Activated CD4-positive, alpha-beta memory T cell treated with anti-CD3 and anti-CD28 coated beads for 36 hours (primary cell): ENCODE measurements at regions not wholly inside any gene's neighbourhood (a gene's known extent, or its start where the extent isn't known, plus 50 kb on each side); places are given as distances from the start of the nearest gene placed in this dataset.

Experiments used
- CTCF ChIA-PET: fragments of 350-600 bp; sonication (Branson Sonifier 250); formaldehyde crosslinking; loops from one replicate; lab custom pipeline; 2021; ENCODE audit warnings: antibody characterized with exemption, inconsistent platforms; lab: Charles Lee
- POLR2A ChIA-PET: fragments of 350-600 bp; sonication (Branson Sonifier 250); formaldehyde crosslinking; loops from one replicate; lab custom pipeline; 2021; ENCODE audit warnings: antibody characterized with exemption; lab: Charles Lee
- DNase-seq: peaks from one replicate; pipeline ENCODE4 v3.0.0-alpha.2; 2020
- H3K27ac Mint-ChIP-seq: one replicate; pipeline ENCODE4 v1.8.0; 2021; ENCODE audit warnings: mixed read lengths
- H3K27me3 Mint-ChIP-seq: one replicate; pipeline ENCODE4 v1.8.0; 2021; ENCODE audit warnings: mixed read lengths
- H3K36me3 Mint-ChIP-seq: one replicate; pipeline ENCODE4 v1.8.0; 2021; ENCODE audit warnings: mixed read lengths
- H3K4me1 Mint-ChIP-seq: one replicate; pipeline ENCODE4 v1.8.0; 2021; ENCODE audit warnings: low read depth, mixed read lengths
- H3K4me3 Mint-ChIP-seq: one replicate; pipeline ENCODE4 v1.8.0; 2021; ENCODE audit warnings: mild to moderate bottlenecking, mixed read lengths
- H3K9me3 Mint-ChIP-seq: one replicate; pipeline ENCODE4 v1.8.0; 2021; ENCODE audit warnings: mixed read lengths
- intact Hi-C: fragments of 100-400 bp; cut with micrococcal nuclease; formaldehyde crosslinking; loops from one replicate; pipeline ENCODE4 v1.15.1; 2023

GRCh38 chr2:23073671-23074070 lies 311.3 kb upstream of the KLHL29 start:
- no peaks in the 10 kb centered on the region for H3K36me3 Mint-ChIP-seq
- no peak overlapping the region for H3K4me3 Mint-ChIP-seq
- ChIA-PET POLR2A (no interaction called here), CTCF (no interaction called here)
- peaks cover 3% of the 10 kb centered on the region for H3K27me3 Mint-ChIP-seq
- intact Hi-C loops = no loop called here
- no peak for DNase-seq
- no peaks in the 10 kb centered on the region for H3K9me3 Mint-ChIP-seq
- H3K4me1 Mint-ChIP-seq = no peaks in the 10 kb centered on the region
- no peak overlapping the region for H3K27ac Mint-ChIP-seq

GRCh38 chr2:23077596-23077995 lies 307.4 kb upstream of the KLHL29 start:
- H3K36me3 Mint-ChIP-seq = no peaks in the 10 kb centered on the region
- H3K4me1 Mint-ChIP-seq = no peaks in the 10 kb centered on the region
- H3K27ac Mint-ChIP-seq = no peak overlapping the region
- H3K4me3 Mint-ChIP-seq = no peak overlapping the region
- H3K9me3 Mint-ChIP-seq = peaks cover 3% of the 10 kb centered on the region
- intact Hi-C loops = no loop called here
- ChIA-PET CTCF (no interaction called here), POLR2A (no interaction called here)
- no peak for DNase-seq
- H3K27me3 Mint-ChIP-seq = peaks cover 1% of the 10 kb centered on the region

DNA sequence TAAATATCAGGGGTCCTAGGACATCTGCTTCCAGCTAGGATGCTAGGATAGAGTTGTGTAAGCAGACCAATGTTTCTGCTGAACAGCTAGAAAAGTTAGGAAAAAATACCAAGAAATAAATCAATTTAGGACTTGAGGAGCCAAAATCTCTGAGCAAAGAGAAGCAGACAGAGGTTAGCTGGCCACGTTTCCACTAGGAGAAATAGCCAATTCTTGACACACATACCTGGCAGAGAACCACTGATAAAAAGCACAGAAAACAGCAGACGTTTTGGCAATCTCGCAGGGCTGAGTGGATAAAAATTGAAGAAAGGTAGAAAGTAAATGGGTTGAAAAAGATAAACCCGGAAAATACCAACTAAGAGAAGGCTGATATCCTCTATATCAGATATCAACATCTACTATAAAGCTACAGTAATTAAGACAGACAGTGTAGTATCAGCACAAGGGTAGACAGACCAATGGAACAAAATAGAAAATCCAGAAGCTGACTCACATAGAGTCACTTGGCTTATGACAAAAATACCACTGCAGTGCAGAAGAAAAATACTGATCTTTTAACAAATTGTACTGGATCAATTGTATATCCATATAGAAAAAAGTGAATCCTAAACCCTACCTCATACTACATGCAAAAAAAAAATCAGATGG lies 306.1 kb upstream of the KLHL29 start:
- intact Hi-C loops = no loop called here
- H3K36me3 Mint-ChIP-seq = no peaks in the 10 kb centered on the region
- no peak for DNase-seq
- H3K27me3 Mint-ChIP-seq = peaks cover 1% of the 10 kb centered on the region
- POLR2A ChIA-PET = no interaction called here
- H3K4me1 Mint-ChIP-seq = no peaks in the 10 kb centered on the region
- no peak overlapping the region for H3K27ac Mint-ChIP-seq
- H3K4me3 Mint-ChIP-seq = no peak overlapping the region
- CTCF ChIA-PET = no interaction called here
- peaks cover 3% of the 10 kb centered on the region for H3K9me3 Mint-ChIP-seq

GRCh38 chr2:23083966-23084365 lies 301.0 kb upstream of the KLHL29 start:
- Mint-ChIP-seq H3K9me3 (peaks cover 6% of the 10 kb centered on the region), H3K4me1 (no peaks in the 10 kb centered on the region), H3K4me3 (no peak overlapping the region), H3K27me3 (peaks cover 2% of the 10 kb centered on the region), H3K36me3 (no peaks in the 10 kb centered on the region), H3K27ac (no peak overlapping the region)
- POLR2A ChIA-PET = no interaction called here
- no peak for DNase-seq
- intact Hi-C loops = no loop called here
- CTCF ChIA-PET = no interaction called here

DNA sequence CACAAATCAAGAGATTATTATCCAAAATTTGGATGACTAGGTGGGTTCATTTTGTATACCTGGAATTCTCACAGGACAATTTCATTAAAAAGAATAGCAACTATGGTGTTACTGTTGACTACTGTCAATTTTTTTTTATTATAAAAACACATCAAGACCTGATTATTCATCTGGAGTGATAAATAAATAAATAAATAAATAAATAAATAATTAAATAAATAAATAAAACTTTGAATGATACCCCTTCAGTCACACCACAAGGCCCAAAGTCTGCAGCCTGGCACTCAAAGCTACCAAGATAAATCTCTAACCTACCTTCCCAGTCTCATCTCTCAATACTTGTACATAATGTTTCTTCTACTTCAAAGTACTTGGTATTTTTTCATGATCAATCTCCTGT lies 294.0 kb upstream of the KLHL29 start:
- DNase-seq = no peak
- no peak overlapping the region for H3K4me3 Mint-ChIP-seq
- no peak overlapping the region for H3K27ac Mint-ChIP-seq
- POLR2A ChIA-PET = no interaction called here
- H3K4me1 Mint-ChIP-seq = no peaks in the 10 kb centered on the region
- peaks cover 2% of the 10 kb centered on the region for H3K27me3 Mint-ChIP-seq
- intact Hi-C loops = no loop called here
- CTCF ChIA-PET = no interaction called here
- no peaks in the 10 kb centered on the region for H3K36me3 Mint-ChIP-seq
- peaks cover 3% of the 10 kb centered on the region for H3K9me3 Mint-ChIP-seq

DNA sequence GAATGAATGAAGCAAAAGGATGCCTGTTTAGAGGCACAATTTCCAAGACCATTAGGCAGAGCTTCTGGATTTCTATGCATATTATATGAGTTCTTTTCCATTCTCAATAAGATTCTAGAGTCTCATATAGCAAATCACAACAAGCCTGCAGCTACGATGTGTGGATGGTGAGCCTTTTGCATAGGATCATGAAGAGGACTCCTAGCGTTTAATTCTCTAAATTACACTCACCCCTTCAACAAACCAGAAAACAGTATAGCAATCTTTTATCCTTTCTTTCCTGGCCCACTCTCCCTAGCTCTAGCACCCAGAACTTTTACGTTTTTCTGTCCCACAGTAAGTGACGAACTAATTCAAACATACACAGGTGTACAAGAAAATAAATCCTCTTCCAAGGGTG lies 293.1 kb upstream of the KLHL29 start:
- ChIA-PET CTCF (no interaction called here), POLR2A (no interaction called here)
- DNase-seq = no peak
- H3K4me1 Mint-ChIP-seq = no peaks in the 10 kb centered on the region
- intact Hi-C loops = no loop called here
- no peak overlapping the region for H3K27ac Mint-ChIP-seq
- H3K9me3 Mint-ChIP-seq = peaks cover 3% of the 10 kb centered on the region
- H3K36me3 Mint-ChIP-seq = no peaks in the 10 kb centered on the region
- no peaks in the 10 kb centered on the region for H3K27me3 Mint-ChIP-seq
- no peak overlapping the region for H3K4me3 Mint-ChIP-seq

DNA sequence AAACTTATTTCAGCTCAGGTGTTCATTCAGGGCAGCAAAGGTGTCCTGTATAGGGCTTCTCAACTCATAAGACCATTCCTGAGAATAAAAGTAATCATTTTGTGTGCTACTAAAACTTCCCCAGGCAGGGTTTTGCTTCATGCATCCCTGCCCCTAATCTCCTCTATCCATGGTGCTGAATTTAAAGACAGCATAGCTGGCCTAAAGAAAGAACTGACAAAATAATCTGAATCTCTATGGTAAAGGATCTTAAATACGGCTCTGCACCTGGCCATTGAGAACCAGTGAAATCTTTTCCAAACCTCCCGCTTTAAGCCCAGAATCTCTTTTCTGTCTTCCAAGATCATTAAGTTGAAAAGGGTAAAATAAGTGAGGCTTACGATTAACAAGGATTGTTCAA lies 292.1 kb upstream of the KLHL29 start:
- Mint-ChIP-seq H3K27ac (no peak overlapping the region), H3K4me1 (no peaks in the 10 kb centered on the region), H3K4me3 (no peak overlapping the region), H3K27me3 (no peaks in the 10 kb centered on the region), H3K9me3 (no peaks in the 10 kb centered on the region), H3K36me3 (no peaks in the 10 kb centered on the region)
- POLR2A ChIA-PET = no interaction called here
- no peak for DNase-seq
- CTCF ChIA-PET = no interaction called here
- intact Hi-C loops = no loop called here

- ChIA-PET POLR2A (no interaction called here), CTCF (no interaction called here)
- H3K4me3 Mint-ChIP-seq = no peak overlapping the region
- no peak for DNase-seq
- no peaks in the 10 kb centered on the region for H3K4me1 Mint-ChIP-seq
- no peaks in the 10 kb centered on the region for H3K36me3 Mint-ChIP-seq
- no peak overlapping the region for H3K27ac Mint-ChIP-seq
- H3K27me3 Mint-ChIP-seq = no peaks in the 10 kb centered on the region
- intact Hi-C loops = no loop called here
- no peaks in the 10 kb centered on the region for H3K9me3 Mint-ChIP-seq
Measured at GRCh38 chr2:23093513-23093912, 291.5 kb upstream of the KLHL29 start.

- H3K27me3 Mint-ChIP-seq = no peaks in the 10 kb centered on the region
- intact Hi-C loops = no loop called here
- H3K27ac Mint-ChIP-seq = no peak overlapping the region
- no peak overlapping the region for H3K4me3 Mint-ChIP-seq
- DNase-seq = no peak
- H3K36me3 Mint-ChIP-seq = no peaks in the 10 kb centered on the region
- H3K4me1 Mint-ChIP-seq = no peaks in the 10 kb centered on the region
- ChIA-PET POLR2A (no interaction called here), CTCF (no interaction called here)
- peaks cover 4% of the 10 kb centered on the region for H3K9me3 Mint-ChIP-seq
Measured at GRCh38 chr2:23096906-23097602, 287.9 kb upstream of the KLHL29 start.

DNA sequence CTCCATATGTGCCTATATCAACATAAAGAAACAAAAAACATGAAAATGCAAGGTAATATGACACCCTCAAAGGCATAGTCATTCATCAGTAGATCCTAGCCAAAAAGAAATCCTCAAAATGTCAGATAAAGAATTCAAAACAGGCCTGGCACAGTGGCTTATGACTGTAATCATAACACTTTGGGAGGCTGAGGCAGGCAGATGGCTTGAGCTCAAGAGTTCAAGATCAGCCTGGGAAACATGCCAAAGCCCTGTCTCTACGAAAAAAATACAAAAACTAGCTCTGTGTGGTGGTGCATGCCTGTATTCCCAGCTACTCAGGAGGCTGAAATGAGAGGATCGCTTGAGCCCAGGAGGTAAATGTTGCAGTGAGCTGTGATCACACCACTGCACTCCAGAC lies 284.6 kb upstream of the KLHL29 start:
- no peaks in the 10 kb centered on the region for H3K36me3 Mint-ChIP-seq
- peaks cover 4% of the 10 kb centered on the region for H3K9me3 Mint-ChIP-seq
- H3K27ac Mint-ChIP-seq = no peak overlapping the region
- H3K27me3 Mint-ChIP-seq = no peaks in the 10 kb centered on the region
- H3K4me1 Mint-ChIP-seq = no peaks in the 10 kb centered on the region
- POLR2A ChIA-PET = no interaction called here
- no peak overlapping the region for H3K4me3 Mint-ChIP-seq
- DNase-seq = no peak
- CTCF ChIA-PET = no interaction called here
- intact Hi-C loops = no loop called here

GRCh38 chr2:23106242-23106785 lies 278.7 kb upstream of the KLHL29 start:
- ChIA-PET CTCF (no interaction called here), POLR2A (no interaction called here)
- no peak overlapping the region for H3K4me3 Mint-ChIP-seq
- no peaks in the 10 kb centered on the region for H3K4me1 Mint-ChIP-seq
- DNase-seq = no peak
- H3K36me3 Mint-ChIP-seq = no peaks in the 10 kb centered on the region
- peaks cover 14% of the 10 kb centered on the region for H3K9me3 Mint-ChIP-seq
- H3K27me3 Mint-ChIP-seq = no peaks in the 10 kb centered on the region
- intact Hi-C loops = no loop called here
- no peak overlapping the region for H3K27ac Mint-ChIP-seq

DNA sequence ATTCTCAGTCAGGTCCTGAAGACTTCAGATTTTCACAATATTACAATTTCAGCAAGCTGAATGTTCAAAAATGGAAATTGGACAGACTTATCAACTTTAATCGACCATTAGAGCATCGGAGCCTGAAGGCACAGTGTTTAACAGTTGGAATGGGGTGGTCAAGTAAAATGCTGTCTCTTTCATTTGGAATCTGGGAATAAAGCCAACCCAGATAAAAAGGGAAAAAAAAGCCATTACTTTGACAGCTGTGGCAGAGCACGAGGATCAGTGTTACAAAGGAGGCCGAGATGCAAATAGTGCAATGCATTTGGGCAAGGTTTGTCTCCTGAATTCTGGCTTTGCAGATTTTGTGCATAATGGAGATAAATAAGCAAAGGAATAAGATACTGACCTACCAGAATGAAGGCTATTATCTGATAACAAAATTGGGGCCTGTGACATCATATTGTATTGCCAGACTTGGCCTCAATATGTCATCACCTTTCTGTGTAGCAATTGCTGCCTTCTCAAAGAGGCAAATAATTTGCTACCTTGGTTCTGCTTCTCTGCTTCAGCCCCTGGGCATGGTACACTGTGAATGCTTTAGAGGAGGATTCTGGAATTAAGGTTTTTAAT lies 277.5 kb upstream of the KLHL29 start:
- no peaks in the 10 kb centered on the region for H3K36me3 Mint-ChIP-seq
- ChIA-PET POLR2A (no interaction called here), CTCF (no interaction called here)
- H3K9me3 Mint-ChIP-seq = peaks cover 11% of the 10 kb centered on the region
- no peak overlapping the region for H3K27ac Mint-ChIP-seq
- H3K27me3 Mint-ChIP-seq = no peaks in the 10 kb centered on the region
- no peak overlapping the region for H3K4me3 Mint-ChIP-seq
- DNase-seq = no peak
- intact Hi-C loops = no loop called here
- H3K4me1 Mint-ChIP-seq = no peaks in the 10 kb centered on the region

DNA sequence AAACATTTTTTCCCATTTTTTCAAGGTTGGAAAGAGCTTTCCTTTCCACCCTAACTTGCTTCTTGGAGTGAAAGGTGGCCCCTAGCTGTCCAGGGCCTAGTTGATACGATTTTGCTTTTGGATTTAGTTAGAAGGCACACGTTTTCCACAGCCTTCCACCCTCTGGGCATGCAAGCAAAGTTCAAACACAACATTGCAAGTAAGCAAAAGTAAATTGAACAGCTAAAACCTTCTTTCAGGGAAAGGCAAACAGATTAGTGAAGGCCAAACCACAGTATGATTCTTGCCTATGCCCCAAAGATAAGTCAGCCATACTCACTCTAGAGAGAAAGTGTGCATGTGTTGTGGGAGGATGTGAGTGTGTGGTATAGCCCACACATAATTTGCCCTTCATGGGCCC lies 273.7 kb upstream of the KLHL29 start:
- no peaks in the 10 kb centered on the region for H3K27me3 Mint-ChIP-seq
- no peak overlapping the region for H3K4me3 Mint-ChIP-seq
- ChIA-PET CTCF (no interaction called here), POLR2A (no interaction called here)
- no peaks in the 10 kb centered on the region for H3K4me1 Mint-ChIP-seq
- peaks cover 11% of the 10 kb centered on the region for H3K9me3 Mint-ChIP-seq
- no peak overlapping the region for H3K27ac Mint-ChIP-seq
- intact Hi-C loops = no loop called here
- H3K36me3 Mint-ChIP-seq = no peaks in the 10 kb centered on the region
- no peak for DNase-seq
